Sigmoid colon (tissue), 6 donors: ENCODE measurements at regions not wholly inside any gene's neighbourhood (a gene's known extent, or its start where the extent isn't known, plus 50 kb on each side); places are given as distances from the start of the nearest gene placed in this dataset.

ENCODE experiments used
- DNase-seq: peaks from one replicate; pipeline ENCODE4 v3.0.0-alpha.2; 2019
- H3K27ac ChIP-seq, 4 donors: fragments of 200-600 bp; sonication (generic); one replicate each; pipeline ENCODE4 v1.5.1; 2016 to 2019; ENCODE audit warnings: mild to moderate bottlenecking in 1 of 4
- H3K27me3 ChIP-seq, 3 donors: fragments of 200-600 bp; sonication (generic); one replicate each; pipeline ENCODE4 v1.5.1; 2019; ENCODE audit warnings: mild to moderate bottlenecking in 1 of 3
- H3K36me3 ChIP-seq, 4 donors: fragments of 200-600 bp; sonication (generic); one replicate each; pipeline ENCODE4 v1.5.1; 2016 to 2019
- H3K4me1 ChIP-seq, 4 donors: fragments of 200-600 bp; sonication (generic); one replicate each; pipeline ENCODE4 v1.5.1; 2017 to 2019
- H3K4me3 ChIP-seq, 4 donors: fragments of 200-600 bp; sonication (generic); one replicate each; pipeline ENCODE4 v1.5.1; 2017 to 2019; ENCODE audit warnings: mild to moderate bottlenecking in 2 of 4, moderate library complexity in 1 of 4
- H3K9me3 ChIP-seq, 4 donors: fragments of 200-600 bp in 3 of 4; sonication (generic) in 3 of 4; one replicate each; pipeline versions ENCODE4 v1.5.1 to v1.6.1; 2013 to 2019
- EP300 ChIP-seq, 4 donors: sonication (generic); formaldehyde crosslinking; IDR thresholded peaks; one replicate each; pipeline ENCODE4 v1.6.1; 2017; ENCODE audit warnings: antibody characterized with exemption in 4 of 4
- POLR2A ChIP-seq, 2 donors: fragments of 450-650 bp; IDR thresholded peaks; one replicate each; pipeline ENCODE4 v1.6.1; 2016; ENCODE audit warnings: antibody characterized with exemption in 2 of 2, mild to moderate bottlenecking in 2 of 2, moderate library complexity in 2 of 2
- POLR2AphosphoS5 ChIP-seq, 4 donors: sonication (generic); formaldehyde crosslinking; IDR thresholded peaks; one replicate each; pipeline ENCODE4 v1.6.1; 2017; ENCODE audit warnings: antibody characterized with exemption in 4 of 4
- WGBS, 2 donors: extraction: QIAGEN DNeasy Blood & Tissue Kit; methylation state at CpG; one replicate each; pipeline ENCODE4 v1.1.7; 2013; 5-methylcytosine and 5-hydroxymethylcytosine counted together
- intact Hi-C: fragments of 100-400 bp; cut with DNase I; formaldehyde crosslinking; loops from one replicate; pipeline ENCODE4 v1.15.1; 2023
- TF ChIP-seq, protein P1 (sequence below), 4 experiments: fragments of 450-650 bp in 3 of 4; fragments of 200-600 bp in 1 of 4; IDR thresholded peaks; one replicate each; pipeline ENCODE4 v1.5.1; 2016 to 2019; ENCODE audit warnings: antibody characterized with exemption in 4 of 4, mild to moderate bottlenecking in 3 of 4, moderate library complexity in 2 of 4
- donor health status: healthy with polysubstance abuse.
- donor health status: healthy.

- no peak for DNase-seq
- intact Hi-C loops: no loop called here
- H3K36me3 ChIP-seq: no peaks in the 10 kb centered on the region
- H3K9me3 ChIP-seq: no peaks in the 10 kb centered on the region
- no peak for TF ChIP-seq EP300 (IDR thresholded peaks at IDR 0.05)
- TF ChIP-seq, protein P1, sequence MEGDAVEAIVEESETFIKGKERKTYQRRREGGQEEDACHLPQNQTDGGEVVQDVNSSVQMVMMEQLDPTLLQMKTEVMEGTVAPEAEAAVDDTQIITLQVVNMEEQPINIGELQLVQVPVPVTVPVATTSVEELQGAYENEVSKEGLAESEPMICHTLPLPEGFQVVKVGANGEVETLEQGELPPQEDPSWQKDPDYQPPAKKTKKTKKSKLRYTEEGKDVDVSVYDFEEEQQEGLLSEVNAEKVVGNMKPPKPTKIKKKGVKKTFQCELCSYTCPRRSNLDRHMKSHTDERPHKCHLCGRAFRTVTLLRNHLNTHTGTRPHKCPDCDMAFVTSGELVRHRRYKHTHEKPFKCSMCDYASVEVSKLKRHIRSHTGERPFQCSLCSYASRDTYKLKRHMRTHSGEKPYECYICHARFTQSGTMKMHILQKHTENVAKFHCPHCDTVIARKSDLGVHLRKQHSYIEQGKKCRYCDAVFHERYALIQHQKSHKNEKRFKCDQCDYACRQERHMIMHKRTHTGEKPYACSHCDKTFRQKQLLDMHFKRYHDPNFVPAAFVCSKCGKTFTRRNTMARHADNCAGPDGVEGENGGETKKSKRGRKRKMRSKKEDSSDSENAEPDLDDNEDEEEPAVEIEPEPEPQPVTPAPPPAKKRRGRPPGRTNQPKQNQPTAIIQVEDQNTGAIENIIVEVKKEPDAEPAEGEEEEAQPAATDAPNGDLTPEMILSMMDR (IDR thresholded peaks at IDR 0.05): no peak
- no peak for TF ChIP-seq POLR2AphosphoS5 (IDR thresholded peaks at IDR 0.05)
- no peak for TF ChIP-seq POLR2A (IDR thresholded peaks at IDR 0.05)
- peaks cover 0 to 3% (median 0%) of the 10 kb centered on the region in 3 donors for H3K27me3 ChIP-seq
- no peak overlapping the region for H3K4me3 ChIP-seq
- no peak overlapping the region for H3K27ac ChIP-seq
- 67 to 71% methylated on average over 8 of the region's 8 CpGs for WGBS, 2 donors
- no peaks in the 10 kb centered on the region for H3K4me1 ChIP-seq
These were observed 357.1 kb downstream of the TCERG1L start for GRCh38 chr10:130954326-130954905.

- Histone ChIP-seq H3K9me3 (no peaks in the 10 kb centered on the region), H3K4me3 (no peak overlapping the region), H3K36me3 (no peaks in the 10 kb centered on the region), H3K4me1 (no peaks in the 10 kb centered on the region), H3K27ac (no peak overlapping the region), H3K27me3 (no peaks in the 10 kb centered on the region)
- intact Hi-C loops: no loop called here
- DNase-seq: no peak
- 63 to 65% methylated on average over 8 of the region's 8 CpGs for WGBS, 2 donors
- TF ChIP-seq, protein P1 (IDR thresholded peaks at IDR 0.05): no peak
- no peak for TF ChIP-seq POLR2AphosphoS5 (IDR thresholded peaks at IDR 0.05)
- TF ChIP-seq POLR2A (IDR thresholded peaks at IDR 0.05): no peak
- TF ChIP-seq EP300 (IDR thresholded peaks at IDR 0.05): no peak
These were observed 355.3 kb downstream of the TCERG1L start for GRCh38 chr10:130956251-130956650.

GRCh38 chr10:130957423-130957822 is 354.1 kb downstream of the TCERG1L start:
- Histone ChIP-seq H3K36me3 (no peaks in the 10 kb centered on the region), H3K27me3 (no peaks in the 10 kb centered on the region), H3K9me3 (no peaks in the 10 kb centered on the region), H3K4me1 (no peaks in the 10 kb centered on the region), H3K4me3 (no peak overlapping the region), H3K27ac (no peak overlapping the region)
- WGBS, 2 donors: 77 to 83% methylated on average over 5 of the region's 5 CpGs
- TF ChIP-seq EP300 (IDR thresholded peaks at IDR 0.05): no peak
- no peak for TF ChIP-seq POLR2AphosphoS5 (IDR thresholded peaks at IDR 0.05)
- TF ChIP-seq, protein P1 (IDR thresholded peaks at IDR 0.05): no peak
- no peak for TF ChIP-seq POLR2A (IDR thresholded peaks at IDR 0.05)
- DNase-seq: no peak
- intact Hi-C loops: no loop called here

GRCh38 chr10:130958003-130958402 is 353.5 kb downstream of the TCERG1L start:
- H3K36me3 ChIP-seq: no peaks in the 10 kb centered on the region
- no peaks in the 10 kb centered on the region for H3K4me1 ChIP-seq
- DNase-seq: no peak
- H3K4me3 ChIP-seq: no peak overlapping the region
- intact Hi-C loops: no loop called here
- H3K27ac ChIP-seq: no peak overlapping the region
- 75 to 79% methylated on average over 6 of the region's 6 CpGs for WGBS, 2 donors
- no peaks in the 10 kb centered on the region for H3K27me3 ChIP-seq
- no peaks in the 10 kb centered on the region for H3K9me3 ChIP-seq
- no peak for TF ChIP-seq POLR2A (IDR thresholded peaks at IDR 0.05)
- TF ChIP-seq, protein P1 (IDR thresholded peaks at IDR 0.05): no peak
- no peak for TF ChIP-seq POLR2AphosphoS5 (IDR thresholded peaks at IDR 0.05)
- no peak for TF ChIP-seq EP300 (IDR thresholded peaks at IDR 0.05)
